HFFc6 (cell line): ENCODE measurements at regions not wholly inside any gene's neighbourhood (a gene's known extent, or its start where the extent isn't known, plus 50 kb on each side); places are given as distances from the start of the nearest gene placed in this dataset.

Experiments
- DNase-seq: peaks from one replicate; pipeline ENCODE4 v3.0.0-alpha.2; 2018
- H3K27ac Mint-ChIP-seq: 2 replicates; pipeline ENCODE4 v1.8.0; 2020; ENCODE audit warnings: mild to moderate bottlenecking, mixed read lengths
- H3K27me3 Mint-ChIP-seq: 2 replicates; pipeline ENCODE4 v1.8.0; 2021; ENCODE audit warnings: mild to moderate bottlenecking, moderate library complexity, mixed read lengths; ENCODE audit not compliant: insufficient read depth
- H3K36me3 Mint-ChIP-seq: 2 replicates; pipeline ENCODE4 v1.8.0; 2021; ENCODE audit warnings: low read depth, mixed read lengths
- H3K4me1 Mint-ChIP-seq: 2 replicates; pipeline ENCODE4 v1.8.0; 2020; ENCODE audit warnings: low read depth, mixed read lengths
- H3K4me3 Mint-ChIP-seq: 2 replicates; pipeline ENCODE4 v1.8.0; 2020; ENCODE audit warnings: mild to moderate bottlenecking, moderate library complexity, mixed read lengths
- H3K9me3 Mint-ChIP-seq: 2 replicates; pipeline ENCODE4 v1.8.0; 2020; ENCODE audit warnings: mild to moderate bottlenecking, mixed read lengths
- CTCF ChIP-seq: fragments of 200-600 bp; sonication (generic); IDR thresholded peaks from 2 replicates; pipeline ENCODE4 v1.5.0; 2021; ENCODE audit warnings: antibody characterized with exemption, mild to moderate bottlenecking

GRCh38 chr1:232249339-232249738 is 380.6 kb downstream of the SIPA1L2 start:
- no peak for DNase-seq
- Mint-ChIP-seq H3K36me3 (peaks cover 7% of the 10 kb centered on the region; the same call in 1 of the 2 replicates), H3K4me3 (no peak overlapping the region)

GRCh38 chr1:232248276-232248820 is 381.6 kb downstream of the SIPA1L2 start:
- no peak overlapping the region for H3K27ac Mint-ChIP-seq
- peaks cover 7% of the 10 kb centered on the region; the same call in 1 of the 2 replicates for H3K36me3 Mint-ChIP-seq
- peaks cover 63% of the 10 kb centered on the region for H3K9me3 Mint-ChIP-seq
- no peak for TF ChIP-seq CTCF
- no peak overlapping the region for H3K4me3 Mint-ChIP-seq
- no peaks in the 10 kb centered on the region for H3K4me1 Mint-ChIP-seq
- no peak for DNase-seq
- H3K27me3 Mint-ChIP-seq: peaks cover 2% of the 10 kb centered on the region; the same call in 1 of the 2 replicates

More at GRCh38 chr1:232249339-232249738, 380.6 kb downstream of the SIPA1L2 start:
- peaks cover 2% of the 10 kb centered on the region; the same call in 1 of the 2 replicates for H3K27me3 Mint-ChIP-seq
- H3K9me3 Mint-ChIP-seq: peaks cover 66% of the 10 kb centered on the region
- H3K4me1 Mint-ChIP-seq: no peaks in the 10 kb centered on the region
- H3K27ac Mint-ChIP-seq: no peak overlapping the region
- TF ChIP-seq CTCF: no peak

GRCh38 chr1:232247669-232248068 is 382.3 kb downstream of the SIPA1L2 start:
- no peak for DNase-seq
- H3K4me3 Mint-ChIP-seq: no peak overlapping the region
- peaks cover 56% of the 10 kb centered on the region for H3K9me3 Mint-ChIP-seq
- no peak for TF ChIP-seq CTCF
- H3K27me3 Mint-ChIP-seq: peaks cover 2% of the 10 kb centered on the region; the same call in 1 of the 2 replicates
- peaks cover 7% of the 10 kb centered on the region; the same call in 1 of the 2 replicates for H3K36me3 Mint-ChIP-seq
- no peaks in the 10 kb centered on the region for H3K4me1 Mint-ChIP-seq
- H3K27ac Mint-ChIP-seq: no peak overlapping the region

GRCh38 chr1:232244426-232244825 is 385.5 kb downstream of the SIPA1L2 start:
- H3K9me3 Mint-ChIP-seq: peaks cover 71% of the 10 kb centered on the region
- no peaks in the 10 kb centered on the region for H3K4me1 Mint-ChIP-seq

GRCh38 chr1:232239998-232240397 is 389.9 kb downstream of the SIPA1L2 start:
- no peak for TF ChIP-seq CTCF
- H3K27me3 Mint-ChIP-seq: no peaks in the 10 kb centered on the region
- H3K4me1 Mint-ChIP-seq: no peaks in the 10 kb centered on the region
- no peak overlapping the region for H3K27ac Mint-ChIP-seq
- DNase-seq: no peak
- H3K9me3 Mint-ChIP-seq: peaks cover 51% of the 10 kb centered on the region
- H3K36me3 Mint-ChIP-seq: no peaks in the 10 kb centered on the region
- no peak overlapping the region for H3K4me3 Mint-ChIP-seq

More at GRCh38 chr1:232244426-232244825, 385.5 kb downstream of the SIPA1L2 start:
- Mint-ChIP-seq H3K27me3 (no peaks in the 10 kb centered on the region), H3K36me3 (0 out of 2 replicates have a peak, but pooled peaks cover 7% of the 10 kb centered on the region), H3K27ac (no peak overlapping the region), H3K4me3 (no peak overlapping the region)
- no peak for TF ChIP-seq CTCF
- no peak for DNase-seq
